ENCODE measurements at regions not wholly inside any gene's neighbourhood (a gene's known extent, or its start where the extent isn't known, plus 50 kb on each side); places are given as distances from the start of the nearest gene placed in this dataset.

GRCh38 chr12:84561351-84561750 lies 351.2 kb downstream of the SLC6A15 start:
- TF ChIP-seq, protein P1, sequence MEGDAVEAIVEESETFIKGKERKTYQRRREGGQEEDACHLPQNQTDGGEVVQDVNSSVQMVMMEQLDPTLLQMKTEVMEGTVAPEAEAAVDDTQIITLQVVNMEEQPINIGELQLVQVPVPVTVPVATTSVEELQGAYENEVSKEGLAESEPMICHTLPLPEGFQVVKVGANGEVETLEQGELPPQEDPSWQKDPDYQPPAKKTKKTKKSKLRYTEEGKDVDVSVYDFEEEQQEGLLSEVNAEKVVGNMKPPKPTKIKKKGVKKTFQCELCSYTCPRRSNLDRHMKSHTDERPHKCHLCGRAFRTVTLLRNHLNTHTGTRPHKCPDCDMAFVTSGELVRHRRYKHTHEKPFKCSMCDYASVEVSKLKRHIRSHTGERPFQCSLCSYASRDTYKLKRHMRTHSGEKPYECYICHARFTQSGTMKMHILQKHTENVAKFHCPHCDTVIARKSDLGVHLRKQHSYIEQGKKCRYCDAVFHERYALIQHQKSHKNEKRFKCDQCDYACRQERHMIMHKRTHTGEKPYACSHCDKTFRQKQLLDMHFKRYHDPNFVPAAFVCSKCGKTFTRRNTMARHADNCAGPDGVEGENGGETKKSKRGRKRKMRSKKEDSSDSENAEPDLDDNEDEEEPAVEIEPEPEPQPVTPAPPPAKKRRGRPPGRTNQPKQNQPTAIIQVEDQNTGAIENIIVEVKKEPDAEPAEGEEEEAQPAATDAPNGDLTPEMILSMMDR (IDR thresholded peaks at IDR 0.05): no peak
- no peak for TF ChIP-seq EZH2 (IDR thresholded peaks at IDR 0.05)

All from neural progenitor cell (in vitro differentiated cells).